ENCODE measurements at regions not wholly inside any gene's neighbourhood (a gene's known extent, or its start where the extent isn't known, plus 50 kb on each side); places are given as distances from the start of the nearest gene placed in this dataset.

- no peak for TF ChIP-seq CHD7 (IDR thresholded peaks at IDR 0.05; ENCODE audit: low read depth, low read length)
- TF ChIP-seq CEBPZ (IDR thresholded peaks at IDR 0.05; ENCODE audit: borderline replicate concordance, low read depth, low read length): no peak
- no peak for TF ChIP-seq CHAMP1 (IDR thresholded peaks at IDR 0.05)
Measured at GRCh38 chr10:110409488-110409887, 88.2 kb upstream of the DUSP5 start (continued).

Data from K562 (cell line).